Transverse colon (tissue), 4 donors: ENCODE measurements at regions not wholly inside any gene's neighbourhood (a gene's known extent, or its start where the extent isn't known, plus 50 kb on each side); places are given as distances from the start of the nearest gene placed in this dataset.

ENCODE experiments used
- POLR2A ChIP-seq: fragments of 450-650 bp; IDR thresholded peaks from one replicate; pipeline ENCODE4 v1.6.1; 2016; ENCODE audit warnings: antibody characterized with exemption, mild to moderate bottlenecking, moderate library complexity
- POLR2AphosphoS5 ChIP-seq, 3 donors: sonication (generic); formaldehyde crosslinking; IDR thresholded peaks; one replicate each; pipeline ENCODE4 v1.6.1; 2016; ENCODE audit warnings: antibody characterized with exemption in 3 of 3
- TF ChIP-seq, protein P1 (sequence below), 5 experiments: fragments of 200-600 bp in 3 of 5; fragments of 450-650 bp in 2 of 5; sonication (generic) in 3 of 5; IDR thresholded peaks; 1 replicate in 2 of 5; 2 replicates in 3 of 5; pipeline ENCODE4 v1.5.1; 2016 to 2017; ENCODE audit warnings: antibody characterized with exemption in 5 of 5, inconsistent platforms in 3 of 5, mild to moderate bottlenecking in 2 of 5, moderate library complexity in 1 of 5

- TF ChIP-seq, protein P1, sequence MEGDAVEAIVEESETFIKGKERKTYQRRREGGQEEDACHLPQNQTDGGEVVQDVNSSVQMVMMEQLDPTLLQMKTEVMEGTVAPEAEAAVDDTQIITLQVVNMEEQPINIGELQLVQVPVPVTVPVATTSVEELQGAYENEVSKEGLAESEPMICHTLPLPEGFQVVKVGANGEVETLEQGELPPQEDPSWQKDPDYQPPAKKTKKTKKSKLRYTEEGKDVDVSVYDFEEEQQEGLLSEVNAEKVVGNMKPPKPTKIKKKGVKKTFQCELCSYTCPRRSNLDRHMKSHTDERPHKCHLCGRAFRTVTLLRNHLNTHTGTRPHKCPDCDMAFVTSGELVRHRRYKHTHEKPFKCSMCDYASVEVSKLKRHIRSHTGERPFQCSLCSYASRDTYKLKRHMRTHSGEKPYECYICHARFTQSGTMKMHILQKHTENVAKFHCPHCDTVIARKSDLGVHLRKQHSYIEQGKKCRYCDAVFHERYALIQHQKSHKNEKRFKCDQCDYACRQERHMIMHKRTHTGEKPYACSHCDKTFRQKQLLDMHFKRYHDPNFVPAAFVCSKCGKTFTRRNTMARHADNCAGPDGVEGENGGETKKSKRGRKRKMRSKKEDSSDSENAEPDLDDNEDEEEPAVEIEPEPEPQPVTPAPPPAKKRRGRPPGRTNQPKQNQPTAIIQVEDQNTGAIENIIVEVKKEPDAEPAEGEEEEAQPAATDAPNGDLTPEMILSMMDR (IDR thresholded peaks at IDR 0.05): no peak
- no peak for TF ChIP-seq POLR2A
- no peak for TF ChIP-seq POLR2AphosphoS5 (IDR thresholded peaks at IDR 0.05)
Observed at GRCh38 chr2:163799807-163800206, 64.0 kb upstream of the FIGN start.
